ENCODE measurements at regions not wholly inside any gene's neighbourhood (a gene's known extent, or its start where the extent isn't known, plus 50 kb on each side); places are given as distances from the start of the nearest gene placed in this dataset.
"Not testable (repeated sequence)": the region's sequence is repeated elsewhere in the genome, so short reads cannot be mapped to it uniquely, and the experiment has no call there.

DNA sequence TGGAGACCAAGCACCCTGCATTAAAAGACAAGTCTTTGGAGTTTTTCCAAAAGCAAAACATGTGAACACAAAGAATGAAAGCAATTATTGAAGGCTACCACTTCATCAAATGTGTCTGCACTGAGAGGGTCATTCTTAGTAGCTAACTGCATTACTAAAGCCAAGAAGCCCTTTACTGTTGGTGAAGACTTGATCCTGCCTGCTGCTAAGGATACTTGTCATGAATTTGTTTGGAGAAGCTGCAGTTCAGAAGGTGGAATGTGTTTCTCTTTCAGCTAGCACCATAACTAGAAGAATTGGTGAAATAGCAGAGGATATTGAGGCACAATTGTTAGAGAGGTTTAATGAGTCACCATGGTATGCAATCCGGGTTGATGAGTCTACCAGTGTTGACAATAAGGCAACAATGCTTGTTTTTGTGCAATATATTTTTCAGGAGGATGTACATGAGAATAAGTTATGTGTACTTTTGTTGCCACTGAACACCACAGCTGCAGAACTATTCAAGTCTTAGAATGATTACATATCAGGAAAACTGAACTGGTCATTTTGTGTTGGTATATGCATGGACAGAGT lies 457.3 kb upstream of the ISX start:
- no peak for DNase-seq

GRCh38 chr22:34609646-34610045 lies 456.3 kb upstream of the ISX start:
- DNase-seq = no peak

DNA sequence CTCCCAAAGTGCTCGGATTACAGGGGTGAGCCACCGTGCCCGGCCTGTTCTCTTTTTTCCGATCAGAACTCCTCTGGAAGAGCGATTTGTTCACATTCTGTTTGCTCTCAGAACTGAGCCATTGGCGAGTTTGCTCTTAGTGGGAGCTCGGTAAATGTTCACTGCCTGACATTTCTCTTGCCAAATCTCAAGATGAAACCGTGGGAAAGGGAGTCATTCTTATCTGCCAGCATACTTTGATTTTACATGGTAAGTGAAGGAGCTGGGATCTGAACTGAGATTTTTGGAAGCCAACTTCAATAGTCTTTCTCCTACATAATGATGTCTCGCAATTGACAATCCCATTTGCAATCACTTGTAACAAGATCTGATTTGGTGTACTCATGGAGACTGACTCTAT lies 445.8 kb upstream of the ISX start:
- DNase-seq = no peak

DNA sequence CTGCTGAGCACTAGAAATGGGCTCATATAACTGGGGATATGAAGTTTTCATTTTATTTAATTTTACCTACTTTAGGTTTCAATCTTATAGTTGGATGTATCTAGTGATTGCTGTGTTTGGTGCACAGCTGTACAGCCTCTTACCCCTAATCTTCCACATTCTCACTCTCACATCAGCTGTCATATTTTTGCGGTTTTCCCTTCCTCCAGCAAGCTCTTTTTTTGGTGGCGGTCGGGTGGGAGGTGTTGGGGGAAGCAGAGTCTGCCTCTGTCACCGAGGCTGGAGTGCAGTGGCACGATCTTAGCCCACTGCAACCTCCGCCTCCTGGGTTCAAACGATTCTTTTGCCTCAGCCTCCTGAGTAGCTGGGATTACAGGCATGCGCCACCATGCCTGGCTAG lies 445.1 kb upstream of the ISX start:
- no peak for DNase-seq

DNA sequence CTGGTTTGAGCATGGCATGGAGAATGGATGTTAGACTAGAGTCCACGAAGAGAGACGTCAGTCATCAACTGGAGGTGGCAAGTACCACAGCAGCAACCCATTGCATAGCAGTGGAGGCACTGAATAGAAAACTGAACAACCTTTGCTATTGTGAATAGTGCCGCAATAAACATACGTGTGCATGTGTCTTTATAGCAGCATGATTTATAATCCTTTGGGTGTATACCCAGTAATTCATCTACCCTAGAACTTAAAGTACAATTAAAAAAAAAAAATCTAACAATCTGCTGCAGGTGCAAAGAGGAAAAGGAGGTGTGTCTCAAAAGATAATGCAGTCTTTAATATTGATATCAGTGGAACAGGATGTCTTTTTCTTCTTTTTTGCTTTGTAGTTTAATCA lies 443.4 kb upstream of the ISX start:
- no peak for DNase-seq

GRCh38 chr22:34623580-34623979 lies 442.4 kb upstream of the ISX start:
- no peak for DNase-seq

- DNase-seq = not testable (repeated sequence)
These were observed 440.1 kb upstream of the ISX start for GRCh38 chr22:34625892-34626291.

GRCh38 chr22:34638128-34638527 lies 427.8 kb upstream of the ISX start:
- DNase-seq = no peak

- DNase-seq = no peak
These were observed 426.0 kb upstream of the ISX start for GRCh38 chr22:34639911-34640310.

DNA sequence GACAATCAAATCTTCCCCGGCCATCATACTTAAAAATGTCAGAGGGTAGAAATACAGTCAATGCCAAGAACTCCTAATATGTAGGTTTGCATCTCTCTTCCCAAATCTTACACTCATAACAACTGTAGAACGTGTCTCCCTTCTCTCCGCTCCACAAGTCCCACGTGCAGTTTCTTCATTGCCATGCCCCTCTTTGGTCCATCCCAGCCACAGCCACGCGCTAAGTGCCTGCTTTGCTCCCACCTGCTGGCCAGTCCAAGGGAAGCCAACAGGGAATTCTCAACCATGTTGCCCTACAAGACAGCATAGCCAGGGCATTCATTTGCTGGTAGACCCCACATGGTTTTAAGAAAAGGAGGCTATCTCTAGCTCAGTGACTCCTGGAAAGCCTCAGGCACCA lies 420.6 kb upstream of the ISX start:
- no peak for DNase-seq

- no peak for DNase-seq
These were observed 397.0 kb upstream of the ISX start for GRCh38 chr22:34669001-34669400.

GRCh38 chr22:34683031-34683430 lies 382.9 kb upstream of the ISX start:
- DNase-seq = not testable (repeated sequence)

DNA sequence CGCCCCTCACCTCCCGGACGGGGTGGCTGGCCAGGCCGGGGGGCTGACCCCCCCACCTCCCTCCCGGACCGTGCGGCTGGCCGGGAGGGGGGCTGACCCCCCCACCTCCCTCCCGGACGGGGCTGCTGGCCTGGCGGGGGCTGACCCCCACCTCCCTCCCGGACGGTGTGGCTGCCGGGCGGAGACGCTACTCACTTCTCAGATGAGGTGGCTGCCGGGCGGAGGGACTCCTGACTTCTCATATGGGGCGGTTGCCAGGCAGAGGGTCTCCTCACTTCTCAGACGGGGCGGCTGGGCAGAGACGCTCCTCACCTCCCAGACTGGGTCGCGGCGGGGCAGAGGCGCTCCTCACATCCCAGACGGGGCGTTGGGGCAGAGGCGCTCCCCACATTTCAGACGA lies 381.7 kb upstream of the ISX start:
- DNase-seq = not testable (repeated sequence)

- DNase-seq = no peak
These were observed 378.8 kb upstream of the ISX start for GRCh38 chr22:34687116-34687515.

- no peak for DNase-seq
These were observed 377.1 kb upstream of the ISX start for GRCh38 chr22:34688825-34689224.

- DNase-seq = no peak
These were observed 369.4 kb upstream of the ISX start for GRCh38 chr22:34696557-34696956.

GRCh38 chr22:34702279-34702678 lies 363.7 kb upstream of the ISX start:
- no peak for DNase-seq

DNA sequence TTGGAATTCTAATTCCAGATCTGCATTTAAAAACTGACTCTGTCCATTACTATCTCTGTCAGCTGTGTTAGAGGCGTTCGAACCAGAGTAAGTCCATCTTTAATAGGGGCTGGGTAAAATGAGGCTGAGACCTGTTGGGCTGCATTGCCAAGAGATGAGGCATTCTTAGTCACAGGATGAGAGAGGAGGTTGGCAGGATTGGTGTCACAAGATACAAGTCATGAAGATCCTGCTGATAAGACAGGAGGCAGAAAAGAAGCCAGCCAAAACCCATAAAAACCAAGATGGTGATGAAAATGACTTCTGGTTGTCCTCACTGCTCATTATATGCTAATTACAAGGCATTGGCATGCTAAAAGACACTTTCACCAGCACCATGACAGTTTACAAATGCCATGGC lies 356.3 kb upstream of the ISX start:
- no peak for DNase-seq

DNA sequence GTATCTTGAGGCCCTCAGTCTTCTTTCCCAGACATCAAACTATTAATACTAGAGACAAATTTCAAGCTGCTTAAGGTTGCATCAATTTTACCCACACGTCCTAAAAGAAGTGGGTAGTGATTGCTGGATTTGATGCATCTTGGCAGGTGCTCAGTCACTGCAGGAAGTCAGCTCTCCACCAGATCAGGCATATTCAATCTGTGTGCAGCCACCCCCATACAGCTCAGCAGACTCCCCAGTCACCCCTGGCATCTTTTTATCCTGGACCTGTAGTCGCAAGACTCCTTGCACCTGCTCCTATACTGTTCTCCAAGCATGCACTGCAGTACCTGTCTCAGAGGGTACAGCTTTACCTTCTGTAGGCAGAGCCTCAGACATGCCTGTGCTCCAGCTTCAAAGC lies 343.1 kb upstream of the ISX start:
- no peak for DNase-seq

- DNase-seq = no peak
These were observed 329.9 kb upstream of the ISX start for GRCh38 chr22:34736081-34736480.

DNA sequence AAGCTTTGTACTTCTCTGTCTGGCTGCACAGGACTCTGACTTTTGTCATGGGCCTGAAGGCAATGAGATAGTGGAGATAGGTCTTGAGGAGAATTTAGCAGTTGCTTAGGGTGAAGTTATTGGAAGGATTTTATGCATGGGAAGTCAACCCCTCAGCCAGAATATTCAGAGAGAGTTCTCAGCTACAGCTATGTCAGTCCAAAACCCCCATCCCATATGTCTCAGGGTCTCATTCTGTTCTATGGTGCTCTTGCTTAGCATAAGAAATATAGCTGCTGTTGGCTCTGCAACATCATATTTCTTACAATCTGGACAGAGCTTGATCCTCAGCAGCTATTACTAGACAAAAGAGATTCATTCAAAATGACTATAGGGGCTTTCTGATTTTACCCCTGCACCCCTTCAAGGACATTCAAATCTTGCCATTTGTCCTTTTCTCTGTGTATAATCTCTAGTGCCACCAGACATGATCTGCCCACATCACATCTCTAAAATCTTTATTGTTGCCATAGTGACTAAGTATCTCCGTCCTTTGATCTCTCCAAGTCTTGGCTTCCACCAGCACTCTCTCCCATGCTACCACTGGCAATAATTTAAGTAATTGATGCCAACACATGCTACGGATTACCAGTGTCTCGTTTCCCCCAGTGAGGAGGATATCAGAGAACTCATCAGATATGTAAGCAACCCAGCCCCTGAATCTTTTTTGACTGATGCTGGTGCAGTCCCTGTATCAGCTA lies 327.1 kb upstream of the ISX start:
- no peak for DNase-seq

DNA sequence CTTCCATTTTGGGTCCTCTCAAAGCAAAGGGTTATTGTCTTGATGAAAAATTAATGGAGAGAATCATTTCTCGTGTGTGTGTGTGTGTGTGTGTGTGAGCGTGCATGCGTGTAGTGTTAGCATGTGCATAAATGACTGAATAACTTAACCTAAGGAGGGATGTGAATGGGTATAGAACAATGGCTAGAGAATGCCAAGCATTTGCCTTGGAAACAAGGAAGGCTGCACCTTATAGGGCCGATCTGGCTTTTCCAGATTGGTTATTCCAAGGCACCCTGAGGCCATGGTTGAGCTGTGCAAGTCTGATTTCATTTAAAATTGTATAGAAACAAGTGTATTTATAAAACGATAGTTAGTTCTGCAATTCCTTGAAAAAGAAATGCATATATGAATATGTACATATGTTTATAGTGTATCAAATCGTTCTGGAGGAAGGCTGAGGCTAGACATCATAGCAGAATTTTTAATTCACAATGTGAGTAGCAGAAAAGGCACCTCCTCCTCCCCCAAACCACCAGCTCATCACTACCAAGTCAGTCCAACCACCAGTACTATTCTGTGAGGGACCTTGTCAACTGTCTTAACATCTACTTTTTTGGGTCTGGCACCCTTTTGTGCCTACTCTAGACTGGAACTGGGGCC lies 322.7 kb upstream of the ISX start:
- no peak for DNase-seq

GRCh38 chr22:34760276-34761008 lies 305.5 kb upstream of the ISX start:
- no peak for DNase-seq

DNA sequence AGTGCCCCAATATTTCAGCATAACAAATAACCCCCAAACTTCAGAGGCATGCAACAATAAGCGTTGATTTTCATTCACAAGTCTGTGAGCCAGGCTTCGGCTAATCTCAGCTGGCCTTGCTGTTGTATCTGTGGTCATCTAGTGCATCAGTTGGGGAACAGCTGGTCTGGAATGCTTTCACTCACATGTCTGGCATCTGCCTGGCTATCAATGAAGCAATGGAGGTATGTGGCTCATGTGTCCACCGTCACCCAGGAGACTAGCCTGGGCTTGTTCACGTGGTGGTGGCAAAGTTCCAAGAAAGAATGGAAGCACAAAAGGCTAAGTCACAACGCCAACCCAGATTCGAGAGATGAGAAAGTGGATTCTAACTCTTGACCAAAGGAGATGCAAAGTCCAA lies 304.8 kb upstream of the ISX start:
- DNase-seq = no peak

Measured in stimulated activated CD4-positive, alpha-beta T cell treated with anti-CD3 and anti-CD28 coated beads, Interleukin-2, amount 100 ng/mL, for 48 hours (primary cell).